HepG2 (cell line): ENCODE measurements at regions not wholly inside any gene's neighbourhood (a gene's known extent, or its start where the extent isn't known, plus 50 kb on each side); places are given as distances from the start of the nearest gene placed in this dataset.

ENCODE experiments used
- ATAC-seq: fragments of 200-7000 bp; cut with Tn5 transposase; 3 replicates; pipeline ENCODE4 v1.9.1; 2020; ENCODE audit warnings: mild to moderate bottlenecking, moderate library complexity
- BruUV-seq: library from RNA; stranded (reverse); fragments of 400-500 nt; replicated peaks from 2 replicates; lab custom pipeline; 2021; lab: Mats Ljungman, UMichigan
- CTCF ChIA-PET: fragments of 300-600 bp; formaldehyde crosslinking; extraction: SDS; loops from one replicate; lab custom pipeline; 2021; ENCODE audit warnings: low total read pairs, inconsistent platforms, low intra/inter-chr PET ratio; lab: Yijun Ruan, JAX
- POLR2A ChIA-PET: fragments of 350-600 bp; sonication (Branson Sonifier 250); formaldehyde crosslinking; loops from one replicate; lab custom pipeline; 2020; ENCODE audit warnings: antibody characterized with exemption, inconsistent platforms; lab: Yijun Ruan, JAX
- DNase-seq: peaks from one replicate; pipeline ENCODE4 v3.0.0-alpha.2; 2015; ENCODE audit warnings: low spot score
- FAIRE-seq: peaks from 3 replicates; lab custom pipeline; 2011; peaks lifted over from hg19 to GRCh38; lab: Jason Lieb, UNC
- H2AFZ ChIP-seq: one replicate; pipeline ENCODE4 v1.6.1; 2011; ENCODE audit warnings: low read length, inconsistent platforms
- H3K27ac ChIP-seq: fragments of 300-600 bp; 3 replicates; pipeline ENCODE4 v1.8.0; 2011; ENCODE audit warnings: mixed run types, mild to moderate bottlenecking, mixed read lengths, low read length, inconsistent platforms; ENCODE audit not compliant: insufficient read depth; ENCODE audit errors: extremely low read length
- H3K27me3 ChIP-seq, 2 experiments: fragments of 200-600 bp in 1 of 2; 2 replicates in 1 of 2; 3 replicates in 1 of 2; pipeline versions ENCODE4 v1.6.0 to v1.8.0; 2011; ENCODE audit warnings: low read length in 2 of 2, mild to moderate bottlenecking in 2 of 2, moderate library complexity in 2 of 2, inconsistent platforms in 1 of 2; ENCODE audit not compliant: insufficient read depth in 2 of 2, control insufficient read depth in 1 of 2
- H3K36me3 ChIP-seq, 2 experiments: fragments of 200-600 bp in 1 of 2; replicated peaks in 1 of 2; 2 replicates in 1 of 2; 3 replicates in 1 of 2; pipeline versions ENCODE4 v1.5.1 to v1.8.0; 2011; ENCODE audit warnings: low read length in 2 of 2, inconsistent platforms in 1 of 2; ENCODE audit not compliant: insufficient read depth in 2 of 2, control insufficient read depth in 1 of 2
- H3K4me1 ChIP-seq: 2 replicates; pipeline ENCODE4 v1.5.1; 2012; ENCODE audit warnings: low read length, inconsistent platforms; ENCODE audit not compliant: insufficient read depth
- H3K4me2 ChIP-seq: 2 replicates; pipeline ENCODE4 v1.6.0; 2011; ENCODE audit warnings: low read depth, low read length, inconsistent platforms
- H3K4me3 ChIP-seq, 3 experiments: fragments of 200-600 bp in 1 of 3; sonication (generic), shearing (Covaris generic) in 1 of 3; replicated peaks in 1 of 3; 2 replicates each; pipeline ENCODE4 v1.5.1; 2011 to 2016; ENCODE audit warnings: low read length in 3 of 3, inconsistent platforms in 2 of 3, low read depth in 2 of 3, mild to moderate bottlenecking in 2 of 3, control low read depth in 1 of 3, mixed read lengths in 1 of 3; ENCODE audit not compliant: insufficient read depth in 1 of 3
- H3K79me2 ChIP-seq: one replicate; pipeline ENCODE4 v1.6.1; 2011; ENCODE audit warnings: low read length, inconsistent platforms; ENCODE audit not compliant: insufficient read depth
- H3K9ac ChIP-seq: 2 replicates; pipeline ENCODE4 v1.6.0; 2011; ENCODE audit warnings: mild to moderate bottlenecking, low read depth, low read length, inconsistent platforms; ENCODE audit not compliant: insufficient read depth
- H3K9me3 ChIP-seq: 2 replicates; pipeline ENCODE4 v1.5.1; 2012; ENCODE audit warnings: mild to moderate bottlenecking, low read length
- H4K20me1 ChIP-seq: 2 replicates; pipeline ENCODE4 v1.6.0; 2011; ENCODE audit warnings: inconsistent platforms, mild to moderate bottlenecking, low read length, moderate library complexity; ENCODE audit not compliant: insufficient read depth
- CEBPG ChIP-seq: IDR thresholded peaks from 2 replicates; pipeline ENCODE4 v1.6.1; 2016
- ELF4 ChIP-seq: sonication (generic); formaldehyde crosslinking; IDR thresholded peaks from 2 replicates; pipeline ENCODE4 v1.5.0; 2020; ENCODE audit warnings: missing genetic modification reagents, mild to moderate bottlenecking, moderate library complexity, borderline replicate concordance
- ERF ChIP-seq: IDR thresholded peaks from 2 replicates; pipeline ENCODE4 v1.6.1; 2018; ENCODE audit warnings: missing biosample characterization, missing genetic modification reagents
- HOXA7 ChIP-seq: sonication (generic); formaldehyde crosslinking; IDR thresholded peaks from 2 replicates; pipeline ENCODE4 v1.8.1; 2022; ENCODE audit warnings: mild to moderate bottlenecking, missing genetic modification reagents, moderate library complexity
- NFIC ChIP-seq: IDR thresholded peaks from 2 replicates; pipeline ENCODE4 v1.6.1; 2012; ENCODE audit warnings: mild to moderate bottlenecking, low read length, inconsistent platforms
- PTBP1 ChIP-seq: fragments of 200-400 bp; formaldehyde crosslinking; IDR thresholded peaks from 2 replicates; pipeline ENCODE4 v1.6.1; 2018; ENCODE audit warnings: low read length, low read depth; ENCODE audit not compliant: poor library complexity, severe bottlenecking
- SALL2 ChIP-seq: sonication (generic); formaldehyde crosslinking; IDR thresholded peaks from 2 replicates; pipeline ENCODE4 v1.8.1; 2023; ENCODE audit warnings: mild to moderate bottlenecking, missing genetic modification reagents, inconsistent platforms
- SATB2 ChIP-seq: sonication (generic); formaldehyde crosslinking; IDR thresholded peaks from 2 replicates; pipeline ENCODE4 v1.5.0; 2020; ENCODE audit warnings: missing genetic modification reagents
- SMAD9 ChIP-seq: sonication (generic); formaldehyde crosslinking; IDR thresholded peaks from 2 replicates; pipeline ENCODE4 v1.5.1; 2020; ENCODE audit warnings: mild to moderate bottlenecking, missing genetic modification reagents
- SNRNP70 ChIP-seq: fragments of 200-400 bp; formaldehyde crosslinking; IDR thresholded peaks from 2 replicates; pipeline ENCODE4 v1.6.1; 2017; ENCODE audit warnings: mild to moderate bottlenecking, low read depth, low read length, moderate library complexity
- SP140L ChIP-seq: sonication (generic); formaldehyde crosslinking; IDR thresholded peaks from 2 replicates; pipeline ENCODE4 v1.4.0; 2020; ENCODE audit warnings: missing genetic modification reagents, borderline replicate concordance
- XRCC5 ChIP-seq: fragments of 200-400 bp; formaldehyde crosslinking; optimal IDR thresholded peaks from 2 replicates; pipeline ENCODE3; 2017; ENCODE audit warnings: mild to moderate bottlenecking, low read length
- ZBTB38 ChIP-seq: sonication (generic); formaldehyde crosslinking; IDR thresholded peaks from 2 replicates; pipeline ENCODE4 v1.5.1; 2020; ENCODE audit warnings: mild to moderate bottlenecking, missing genetic modification reagents
- ZNF232 ChIP-seq: sonication (generic); formaldehyde crosslinking; IDR thresholded peaks from 2 replicates; pipeline ENCODE4 v1.4.0; 2020; ENCODE audit warnings: missing genetic modification reagents, borderline replicate concordance
- ZNF317 ChIP-seq: sonication (generic); formaldehyde crosslinking; IDR thresholded peaks from 2 replicates; pipeline ENCODE4 v1.5.0; 2020; ENCODE audit warnings: mild to moderate bottlenecking, missing genetic modification reagents
- ZNF572 ChIP-seq: sonication (generic); formaldehyde crosslinking; IDR thresholded peaks from 2 replicates; pipeline ENCODE4 v1.5.1; 2020; ENCODE audit warnings: mild to moderate bottlenecking, missing genetic modification reagents
- WGBS: methylation state at CpG from one replicate; pipeline ENCODE4 v1.1.6; 2017; ENCODE audit warnings: low lambda C conversion rate; 5-methylcytosine and 5-hydroxymethylcytosine counted together
- in situ Hi-C: cut with HindIII; loops from 2 replicates; pipeline ENCODE4 v1.10.0; 2017; ENCODE audit warnings: low pct_unique_long_range_greater_than_20kb; ENCODE audit not compliant: extremely low pct_ligation_motif_present
- intact Hi-C: fragments of 100-400 bp; cut with micrococcal nuclease; formaldehyde crosslinking; loops from one replicate; pipeline ENCODE4 v1.10.0; 2022; ENCODE audit not compliant: unreplicated experiment
- TF ChIP-seq, protein P1 (sequence below): sonication (generic); formaldehyde crosslinking; IDR thresholded peaks from 2 replicates; pipeline ENCODE4 v1.8.1; 2022; ENCODE audit warnings: mild to moderate bottlenecking, missing genetic modification reagents
- TF ChIP-seq, protein P2 (sequence below): IDR thresholded peaks from 2 replicates; pipeline ENCODE4 v1.6.1; 2016; ENCODE audit warnings: low read depth, control low read depth
- TF ChIP-seq, protein P3 (sequence below), 2 experiments: sonication (generic) in 1 of 2; formaldehyde crosslinking in 1 of 2; IDR thresholded peaks; 2 replicates each; pipeline versions ENCODE4 v1.4.0 to v1.6.1; 2016 to 2020; ENCODE audit warnings: borderline replicate concordance in 1 of 2, low read depth in 1 of 2, mild to moderate bottlenecking in 1 of 2, missing genetic modification reagents in 1 of 2

DNA sequence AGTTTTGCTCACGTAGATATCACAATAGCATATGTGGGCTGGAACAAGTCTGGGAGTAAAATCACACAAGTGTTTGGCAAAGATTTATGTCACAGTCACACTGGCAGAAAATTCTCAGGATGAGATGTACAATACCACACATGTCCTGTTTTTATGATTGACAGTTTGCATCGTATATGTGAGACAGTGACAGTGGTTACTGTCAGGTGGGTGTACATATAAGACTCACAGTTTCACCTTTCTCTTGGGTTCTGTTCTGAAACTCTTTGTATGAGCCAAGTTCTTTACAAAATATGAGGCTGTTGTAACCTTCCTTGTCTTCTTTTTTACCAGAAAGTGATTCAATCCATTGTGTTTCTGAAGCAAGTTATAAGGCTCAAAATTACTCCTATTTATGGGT lies 1012.5 kb upstream of the AMELY start:
- BruUV-seq, result no TSS peak
- H3K9me3 ChIP-seq, result no peaks in the 10 kb centered on the region
- in situ Hi-C loops, result no loop called here
- no peak overlapping the region for H3K4me2 ChIP-seq
- H3K27ac ChIP-seq, result no peak overlapping the region
- H2AFZ ChIP-seq, result no peak overlapping the region
- no peaks in the 10 kb centered on the region for H4K20me1 ChIP-seq
- no peaks in the 10 kb centered on the region for H3K79me2 ChIP-seq
- CTCF ChIA-PET, result no interaction called here
- no peak for DNase-seq
- no peak overlapping the region for H3K9ac ChIP-seq
- no peak for FAIRE-seq
- ATAC-seq, result no peak
- no peaks in the 10 kb centered on the region for H3K27me3 ChIP-seq
- no peak overlapping the region for H3K4me3 ChIP-seq
- TF ChIP-seq ERF (CRISPR knock-in tag) (no peak), ZNF317 (CRISPR knock-in tag) (no peak), SALL2 (CRISPR knock-in tag) (no peak), SNRNP70 (no peak), HOXA7 (no peak), ELF4 (CRISPR knock-in tag) (no peak), ZNF572 (no peak), CEBPG (CRISPR knock-in tag) (no peak), SP140L (CRISPR knock-in tag) (no peak), PTBP1 (no peak), ZBTB38 (CRISPR knock-in tag) (no peak), NFIC (no peak), XRCC5 (no peak), SMAD9 (CRISPR knock-in tag) (no peak), ZNF232 (no peak), SATB2 (CRISPR knock-in tag) (no peak)
- TF ChIP-seq, protein P1, sequence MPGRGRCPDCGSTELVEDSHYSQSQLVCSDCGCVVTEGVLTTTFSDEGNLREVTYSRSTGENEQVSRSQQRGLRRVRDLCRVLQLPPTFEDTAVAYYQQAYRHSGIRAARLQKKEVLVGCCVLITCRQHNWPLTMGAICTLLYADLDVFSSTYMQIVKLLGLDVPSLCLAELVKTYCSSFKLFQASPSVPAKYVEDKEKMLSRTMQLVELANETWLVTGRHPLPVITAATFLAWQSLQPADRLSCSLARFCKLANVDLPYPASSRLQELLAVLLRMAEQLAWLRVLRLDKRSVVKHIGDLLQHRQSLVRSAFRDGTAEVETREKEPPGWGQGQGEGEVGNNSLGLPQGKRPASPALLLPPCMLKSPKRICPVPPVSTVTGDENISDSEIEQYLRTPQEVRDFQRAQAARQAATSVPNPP, result no peak
- TF ChIP-seq, protein P2, sequence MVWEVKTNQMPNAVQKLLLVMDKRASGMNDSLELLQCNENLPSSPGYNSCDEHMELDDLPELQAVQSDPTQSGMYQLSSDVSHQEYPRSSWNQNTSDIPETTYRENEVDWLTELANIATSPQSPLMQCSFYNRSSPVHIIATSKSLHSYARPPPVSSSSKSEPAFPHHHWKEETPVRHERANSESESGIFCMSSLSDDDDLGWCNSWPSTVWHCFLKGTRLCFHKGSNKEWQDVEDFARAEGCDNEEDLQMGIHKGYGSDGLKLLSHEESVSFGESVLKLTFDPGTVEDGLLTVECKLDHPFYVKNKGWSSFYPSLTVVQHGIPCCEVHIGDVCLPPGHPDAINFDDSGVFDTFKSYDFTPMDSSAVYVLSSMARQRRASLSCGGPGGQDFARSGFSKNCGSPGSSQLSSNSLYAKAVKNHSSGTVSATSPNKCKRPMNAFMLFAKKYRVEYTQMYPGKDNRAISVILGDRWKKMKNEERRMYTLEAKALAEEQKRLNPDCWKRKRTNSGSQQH (CRISPR knock-in tag), result no peak
- TF ChIP-seq, protein P3, sequence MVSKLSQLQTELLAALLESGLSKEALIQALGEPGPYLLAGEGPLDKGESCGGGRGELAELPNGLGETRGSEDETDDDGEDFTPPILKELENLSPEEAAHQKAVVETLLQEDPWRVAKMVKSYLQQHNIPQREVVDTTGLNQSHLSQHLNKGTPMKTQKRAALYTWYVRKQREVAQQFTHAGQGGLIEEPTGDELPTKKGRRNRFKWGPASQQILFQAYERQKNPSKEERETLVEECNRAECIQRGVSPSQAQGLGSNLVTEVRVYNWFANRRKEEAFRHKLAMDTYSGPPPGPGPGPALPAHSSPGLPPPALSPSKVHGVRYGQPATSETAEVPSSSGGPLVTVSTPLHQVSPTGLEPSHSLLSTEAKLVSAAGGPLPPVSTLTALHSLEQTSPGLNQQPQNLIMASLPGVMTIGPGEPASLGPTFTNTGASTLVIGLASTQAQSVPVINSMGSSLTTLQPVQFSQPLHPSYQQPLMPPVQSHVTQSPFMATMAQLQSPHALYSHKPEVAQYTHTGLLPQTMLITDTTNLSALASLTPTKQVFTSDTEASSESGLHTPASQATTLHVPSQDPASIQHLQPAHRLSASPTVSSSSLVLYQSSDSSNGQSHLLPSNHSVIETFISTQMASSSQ (IDR thresholded peaks at IDR 0.05; ENCODE audit: low read depth), result no peak
- TF ChIP-seq, protein P3 (CRISPR knock-in tag; IDR thresholded peaks at IDR 0.05; ENCODE audit: borderline replicate concordance), result no peak
- POLR2A ChIA-PET, result no interaction called here
- WGBS, result no CpG with 5 or more reads among the region's 2 CpGs
- no peaks in the 10 kb centered on the region for H3K36me3 ChIP-seq
- intact Hi-C loops, result no loop called here
- H3K4me1 ChIP-seq, result no peaks in the 10 kb centered on the region
